Medulla oblongata (tissue), 1 donor: ENCODE measurements at regions not wholly inside any gene's neighbourhood (a gene's known extent, or its start where the extent isn't known, plus 50 kb on each side); places are given as distances from the start of the nearest gene placed in this dataset.

Source experiments
- DNase-seq: peaks from one replicate; pipeline ENCODE4 v3.0.0-alpha.2; 2015; ENCODE audit errors: extremely low spot score

- DNase-seq, result no peak
Measured at GRCh38 chr20:3309226-3309625, 70.2 kb upstream of the SLC4A11 start.

- no peak for DNase-seq
Measured at GRCh38 chr20:3307725-3308124, 68.7 kb upstream of the SLC4A11 start.

GRCh38 chr20:3307078-3307477, 68.1 kb upstream of the SLC4A11 start:
- peak; percentile 52 for DNase-seq

- DNase-seq, result no peak
Measured at GRCh38 chr20:3306068-3306467, 67.1 kb upstream of the SLC4A11 start.

- no peak for DNase-seq
Measured at GRCh38 chr20:3304456-3304855, 65.5 kb upstream of the SLC4A11 start.

- no peak for DNase-seq
Measured at GRCh38 chr20:3297079-3297378, 58.0 kb upstream of the SLC4A11 start.

GRCh38 chr20:3296261-3297078, 57.5 kb upstream of the SLC4A11 start:
- no peak for DNase-seq
